Stimulated activated effector memory CD8-positive, alpha-beta T cell treated with anti-CD3 and anti-CD28 coated beads, Interleukin-12 subunit alpha, Interleukin-12 subunit beta, amount 100 ng/mL, for 72 hours (primary cell): ENCODE measurements at regions not wholly inside any gene's neighbourhood (a gene's known extent, or its start where the extent isn't known, plus 50 kb on each side); places are given as distances from the start of the nearest gene placed in this dataset.
"Not testable (repeated sequence)": the region's sequence is repeated elsewhere in the genome, so short reads cannot be mapped to it uniquely, and the experiment has no call there.

Source experiments
- ATAC-seq: fragments of 150-1000 bp; cut with Tn5 transposase; 2 replicates; pipeline ENCODE4 v1.10.0; 2021
- DNase-seq, 2 donors: peaks; one replicate each; pipeline ENCODE4 v3.0.0; 2021 to 2022; ENCODE audit warnings: low spot score in 2 of 2
- H3K27ac Mint-ChIP-seq: one replicate; pipeline ENCODE4 v1.8.0; 2022; ENCODE audit warnings: mild to moderate bottlenecking, mixed read lengths
- H3K36me3 Mint-ChIP-seq: one replicate; pipeline ENCODE4 v1.8.0; 2022; ENCODE audit warnings: mild to moderate bottlenecking, mixed read lengths
- H3K4me1 Mint-ChIP-seq: one replicate; pipeline ENCODE4 v1.8.0; 2022; ENCODE audit warnings: mixed read lengths
- H3K4me3 Mint-ChIP-seq: one replicate; pipeline ENCODE4 v1.8.0; 2022; ENCODE audit warnings: mild to moderate bottlenecking, mixed read lengths
- H3K9me3 Mint-ChIP-seq: one replicate; pipeline ENCODE4 v1.8.0; 2022; ENCODE audit warnings: mixed read lengths

DNA sequence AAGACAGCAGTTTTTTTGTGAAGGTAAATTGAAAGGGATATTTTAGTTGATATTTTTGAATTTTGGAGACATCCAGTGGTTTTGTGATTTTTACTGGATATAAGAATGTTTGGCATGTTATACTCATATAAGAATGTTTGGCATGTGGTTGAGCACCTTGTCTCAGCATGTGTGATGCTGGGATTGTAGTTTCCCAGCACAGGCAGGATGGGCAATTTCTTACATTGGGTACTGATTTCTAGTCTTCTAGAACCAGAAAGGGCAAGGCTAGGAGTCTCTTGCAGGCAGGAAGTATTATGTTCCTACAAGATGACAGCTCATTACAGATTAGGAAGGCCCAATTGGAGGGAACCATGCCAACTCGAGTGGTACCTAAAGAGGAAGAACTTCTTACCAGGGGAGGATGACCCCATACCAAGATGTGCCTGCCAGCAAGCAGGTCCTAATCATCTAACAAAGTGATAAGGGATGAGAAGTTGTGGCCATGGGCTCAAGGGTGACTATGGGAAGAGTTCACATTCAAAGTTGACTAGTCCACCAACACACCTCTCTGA lies 377.8 kb downstream of the UTRN start:
- no peak overlapping the region for H3K27ac Mint-ChIP-seq
- H3K36me3 Mint-ChIP-seq, result peaks cover 9% of the 10 kb centered on the region
- H3K9me3 Mint-ChIP-seq, result no peaks in the 10 kb centered on the region
- no peak for DNase-seq
- no peak for ATAC-seq
- H3K4me1 Mint-ChIP-seq, result peaks cover 53% of the 10 kb centered on the region
- no peak overlapping the region for H3K4me3 Mint-ChIP-seq

DNA sequence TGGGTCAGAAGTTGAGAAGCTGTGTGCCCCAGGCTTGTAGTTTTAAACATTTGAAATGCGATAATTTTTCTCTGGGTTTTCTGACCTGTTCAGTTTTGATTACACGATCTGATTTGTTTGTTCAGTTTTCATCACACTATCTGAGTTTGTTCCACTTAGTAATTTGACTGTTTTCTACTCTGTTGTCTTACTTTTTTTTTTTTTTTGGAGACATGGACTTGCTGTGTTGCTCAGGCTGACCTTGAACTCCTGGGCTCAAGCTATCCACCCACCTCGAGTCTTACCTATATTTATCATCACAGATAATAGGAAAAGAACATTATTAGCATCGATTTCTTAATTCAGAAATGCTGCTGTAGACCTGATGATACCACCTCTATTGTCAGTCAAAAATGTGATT lies 379.1 kb downstream of the UTRN start:
- DNase-seq, result no peak
- no peak overlapping the region for H3K27ac Mint-ChIP-seq
- peaks cover 5% of the 10 kb centered on the region for H3K36me3 Mint-ChIP-seq
- no peak for ATAC-seq
- no peak overlapping the region for H3K4me3 Mint-ChIP-seq
- H3K4me1 Mint-ChIP-seq, result peaks cover 51% of the 10 kb centered on the region
- H3K9me3 Mint-ChIP-seq, result no peaks in the 10 kb centered on the region

DNA sequence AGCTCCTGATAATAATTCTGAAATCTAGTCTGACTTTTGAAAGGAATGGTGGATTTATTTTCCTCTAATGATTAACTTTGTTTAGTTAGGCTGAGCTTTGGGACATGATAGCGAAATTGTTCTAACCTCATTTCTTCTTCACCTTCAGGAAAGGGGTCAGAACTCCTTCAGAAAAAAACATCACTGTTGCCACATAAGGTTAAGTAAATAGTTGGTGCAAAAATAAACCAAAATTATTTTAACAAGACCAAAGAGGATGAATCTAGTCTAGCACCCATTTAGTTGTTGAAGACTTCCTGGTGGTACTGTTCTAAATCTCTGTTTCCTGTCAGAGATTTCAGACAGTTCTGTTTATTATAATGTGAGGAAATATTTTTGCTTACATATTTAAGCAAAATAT lies 379.8 kb downstream of the UTRN start:
- ATAC-seq (no peak), DNase-seq (no peak)
- no peak overlapping the region for H3K4me3 Mint-ChIP-seq
- H3K4me1 Mint-ChIP-seq, result peaks cover 45% of the 10 kb centered on the region
- no peaks in the 10 kb centered on the region for H3K9me3 Mint-ChIP-seq
- H3K27ac Mint-ChIP-seq, result no peak overlapping the region
- no peaks in the 10 kb centered on the region for H3K36me3 Mint-ChIP-seq

GRCh38 chr6:144665932-144666450 lies 380.9 kb downstream of the UTRN start:
- peak overlapping the region; percentile 45 for H3K27ac Mint-ChIP-seq
- H3K9me3 Mint-ChIP-seq, result peaks cover 8% of the 10 kb centered on the region
- peaks cover 52% of the 10 kb centered on the region for H3K4me1 Mint-ChIP-seq
- no peaks in the 10 kb centered on the region for H3K36me3 Mint-ChIP-seq
- no peak for DNase-seq
- H3K4me3 Mint-ChIP-seq, result no peak overlapping the region
- peak; percentile 8 for ATAC-seq

- Mint-ChIP-seq H3K36me3 (no peaks in the 10 kb centered on the region), H3K27ac (peak overlapping the region; percentile 70), H3K4me3 (peak overlapping the region; percentile 31), H3K4me1 (peaks cover 60% of the 10 kb centered on the region), H3K9me3 (peaks cover 8% of the 10 kb centered on the region)
- no peak for ATAC-seq
- DNase-seq, result no peak
Observed at GRCh38 chr6:144666781-144667180, 381.6 kb downstream of the UTRN start.

GRCh38 chr6:144667532-144668503 lies 382.7 kb downstream of the UTRN start:
- peaks cover 62% of the 10 kb centered on the region for H3K4me1 Mint-ChIP-seq

DNA sequence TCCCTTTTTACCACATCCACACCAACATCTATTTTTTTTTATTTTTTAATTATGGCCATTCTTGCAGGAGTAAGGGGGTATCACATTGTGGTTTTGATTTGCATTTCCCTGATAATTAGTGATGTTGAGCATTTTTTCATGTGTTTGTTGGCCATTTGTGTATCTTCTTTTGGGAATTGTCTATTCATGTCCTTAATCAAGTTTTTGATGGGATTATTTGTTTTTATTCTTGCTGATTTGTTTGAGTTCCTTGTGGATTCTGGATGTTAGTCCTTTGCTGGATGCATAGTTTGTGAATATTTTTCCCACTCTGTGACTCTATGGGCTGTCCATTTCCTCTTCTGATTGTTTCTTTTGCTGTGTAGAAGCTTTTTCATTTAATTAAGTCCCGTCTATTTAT lies 385.1 kb downstream of the UTRN start:
- peaks cover 64% of the 10 kb centered on the region for H3K4me1 Mint-ChIP-seq
- ATAC-seq, H3K4me3 Mint-ChIP-seq, DNase-seq, H3K36me3 Mint-ChIP-seq: not testable (repeated sequence)
- H3K27ac Mint-ChIP-seq, result peak overlapping the region; percentile 45
- H3K9me3 Mint-ChIP-seq, result peaks cover 14% of the 10 kb centered on the region

More at GRCh38 chr6:144667532-144668503, 382.7 kb downstream of the UTRN start:
- ATAC-seq (no peak), DNase-seq (no peak)
- Mint-ChIP-seq H3K4me3 (peak overlapping the region; percentile 31), H3K27ac (peak overlapping the region; percentile 70), H3K36me3 (no peaks in the 10 kb centered on the region), H3K9me3 (peaks cover 14% of the 10 kb centered on the region)

DNA sequence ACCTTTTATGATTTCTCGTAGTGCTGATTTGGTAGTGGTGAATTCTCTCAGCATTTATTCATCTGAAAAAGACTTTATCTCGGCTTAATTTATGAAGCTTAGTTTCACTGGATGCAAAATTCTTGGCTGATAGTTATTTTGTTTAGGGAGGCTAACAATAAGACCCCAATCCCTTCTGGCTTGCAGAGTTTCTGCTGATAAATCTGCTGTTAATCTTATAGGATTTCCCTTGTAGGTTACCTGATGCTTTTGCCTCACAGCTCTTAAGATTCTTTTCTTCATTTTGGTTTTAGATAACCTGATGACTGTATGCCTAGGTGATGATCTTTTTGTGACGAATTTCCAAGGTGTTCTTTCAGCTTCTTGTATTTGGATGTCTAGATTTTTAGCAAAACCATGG lies 388.7 kb downstream of the UTRN start:
- Mint-ChIP-seq H3K4me3 (no peak overlapping the region), H3K36me3 (peaks cover 7% of the 10 kb centered on the region), H3K4me1 (peaks cover 38% of the 10 kb centered on the region), H3K9me3 (peaks cover 14% of the 10 kb centered on the region), H3K27ac (no peak overlapping the region)
- DNase-seq (no peak), ATAC-seq (no peak)

- Mint-ChIP-seq H3K9me3 (peaks cover 12% of the 10 kb centered on the region), H3K4me1 (peaks cover 36% of the 10 kb centered on the region), H3K27ac (peak overlapping the region; percentile 66), H3K36me3 (peaks cover 7% of the 10 kb centered on the region), H3K4me3 (peak overlapping the region; percentile 37)
- ATAC-seq (peak; percentile 98), DNase-seq (peak; percentile 20 to 75)
Observed at GRCh38 chr6:144675231-144675861, 390.2 kb downstream of the UTRN start.

DNA sequence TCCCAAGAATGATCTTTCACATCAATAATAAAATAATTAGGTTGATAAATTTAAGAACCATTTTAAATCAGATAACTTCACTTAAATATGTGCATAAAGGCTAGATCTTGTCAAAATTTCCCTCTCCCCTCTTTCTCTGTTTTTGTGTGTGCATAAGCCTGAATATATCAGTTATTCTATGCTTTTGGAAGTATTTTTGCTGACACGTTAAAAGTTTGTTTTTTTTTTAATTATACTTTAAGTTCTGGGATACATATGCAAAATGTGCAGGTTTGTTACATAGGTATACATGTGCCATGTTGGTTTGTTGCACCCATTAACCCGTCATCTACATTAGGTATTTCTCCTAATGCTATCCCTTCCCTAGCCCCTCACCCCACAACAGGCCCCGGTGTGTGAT lies 391.2 kb downstream of the UTRN start:
- not testable (repeated sequence) for ATAC-seq, H3K27ac Mint-ChIP-seq, H3K36me3 Mint-ChIP-seq, H3K9me3 Mint-ChIP-seq, H3K4me3 Mint-ChIP-seq, DNase-seq
- peaks cover 34% of the 10 kb centered on the region for H3K4me1 Mint-ChIP-seq

- not testable (repeated sequence) for ATAC-seq, DNase-seq, H3K4me3 Mint-ChIP-seq, H3K27ac Mint-ChIP-seq, H3K9me3 Mint-ChIP-seq
- H3K4me1 Mint-ChIP-seq, result peaks cover 25% of the 10 kb centered on the region
- peaks cover 12% of the 10 kb centered on the region for H3K36me3 Mint-ChIP-seq
Observed at GRCh38 chr6:144677263-144677662, 392.1 kb downstream of the UTRN start.

GRCh38 chr6:144678844-144679243 lies 393.7 kb downstream of the UTRN start:
- no peaks in the 10 kb centered on the region for H3K9me3 Mint-ChIP-seq
- H3K4me3 Mint-ChIP-seq, result no peak overlapping the region
- H3K36me3 Mint-ChIP-seq, result peaks cover 12% of the 10 kb centered on the region
- no peak for ATAC-seq
- no peak for DNase-seq
- peaks cover 20% of the 10 kb centered on the region for H3K4me1 Mint-ChIP-seq
- no peak overlapping the region for H3K27ac Mint-ChIP-seq

DNA sequence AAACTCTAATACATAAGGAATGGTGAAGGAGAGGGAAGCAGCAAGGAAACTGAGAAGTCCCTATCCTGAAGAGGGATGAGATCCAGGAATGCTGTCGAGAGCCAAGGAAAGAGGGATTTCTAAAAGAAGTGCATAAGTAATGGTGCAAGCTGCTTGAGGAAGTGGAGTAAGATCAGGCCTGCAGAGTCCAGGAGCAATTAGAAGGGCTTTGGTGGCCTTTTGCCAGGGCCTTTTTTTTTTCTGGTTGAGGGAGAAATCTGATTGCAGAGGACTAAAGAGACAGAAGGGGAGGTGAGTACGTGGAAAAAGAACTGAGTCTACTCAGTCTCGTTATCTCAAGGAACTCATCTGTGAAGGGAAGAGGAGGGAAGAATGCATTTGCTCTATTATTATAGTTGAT lies 396.2 kb downstream of the UTRN start:
- Mint-ChIP-seq H3K9me3 (peaks cover 5% of the 10 kb centered on the region), H3K36me3 (peaks cover 5% of the 10 kb centered on the region), H3K4me3 (no peak overlapping the region), H3K27ac (peak overlapping the region; percentile 9), H3K4me1 (peaks cover 19% of the 10 kb centered on the region)
- no peak for ATAC-seq
- no peak for DNase-seq

GRCh38 chr6:144683216-144684070 lies 398.3 kb downstream of the UTRN start:
- ATAC-seq (no peak), DNase-seq (no peak)
- peaks cover 19% of the 10 kb centered on the region for H3K4me1 Mint-ChIP-seq
- H3K27ac Mint-ChIP-seq, result no peak overlapping the region
- no peak overlapping the region for H3K4me3 Mint-ChIP-seq
- peaks cover 16% of the 10 kb centered on the region for H3K36me3 Mint-ChIP-seq
- peaks cover 19% of the 10 kb centered on the region for H3K9me3 Mint-ChIP-seq
